ENCODE measurements at regions not wholly inside any gene's neighbourhood (a gene's known extent, or its start where the extent isn't known, plus 50 kb on each side); places are given as distances from the start of the nearest gene placed in this dataset.
A peak's percentile ranks its signal among the peaks of the same experiment; 100 is the strongest.
"Not testable (repeated sequence)": the region's sequence is repeated elsewhere in the genome, so short reads cannot be mapped to it uniquely, and the experiment has no call there.

DNA sequence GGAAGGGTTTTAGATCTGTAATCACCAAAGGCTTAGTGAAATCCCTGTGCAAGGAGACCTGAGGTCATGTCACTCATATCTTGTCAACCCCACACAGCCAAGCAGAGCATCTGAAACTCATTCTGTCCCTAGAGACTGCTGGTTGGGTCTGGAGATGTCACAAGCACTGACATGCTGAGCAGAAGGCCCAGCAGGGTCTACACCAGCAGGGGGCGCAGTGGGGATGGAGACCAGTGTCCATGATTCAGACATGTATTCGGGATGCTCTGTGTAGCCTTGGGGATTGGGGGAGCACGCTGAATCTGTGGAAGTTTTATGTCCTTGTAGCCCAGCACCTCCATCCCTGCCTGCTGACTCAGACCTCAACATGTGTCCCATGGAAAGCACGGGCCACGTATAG, 1247.3 kb downstream of the RPIA start:
- not testable (repeated sequence) for DNase-seq (ENCODE audit: extremely low read depth, low read depth)
- peak; percentile 2; the same call in 1 of the 2 replicates for TF ChIP-seq CTCF (IDR thresholded peaks at IDR 0.05; ENCODE audit: low read depth, low read length)

- not testable (repeated sequence) for DNase-seq (ENCODE audit: extremely low read depth, low read depth)
Observed at GRCh38 chr2:89944267-89944666, 1252.8 kb downstream of the RPIA start.

DNA sequence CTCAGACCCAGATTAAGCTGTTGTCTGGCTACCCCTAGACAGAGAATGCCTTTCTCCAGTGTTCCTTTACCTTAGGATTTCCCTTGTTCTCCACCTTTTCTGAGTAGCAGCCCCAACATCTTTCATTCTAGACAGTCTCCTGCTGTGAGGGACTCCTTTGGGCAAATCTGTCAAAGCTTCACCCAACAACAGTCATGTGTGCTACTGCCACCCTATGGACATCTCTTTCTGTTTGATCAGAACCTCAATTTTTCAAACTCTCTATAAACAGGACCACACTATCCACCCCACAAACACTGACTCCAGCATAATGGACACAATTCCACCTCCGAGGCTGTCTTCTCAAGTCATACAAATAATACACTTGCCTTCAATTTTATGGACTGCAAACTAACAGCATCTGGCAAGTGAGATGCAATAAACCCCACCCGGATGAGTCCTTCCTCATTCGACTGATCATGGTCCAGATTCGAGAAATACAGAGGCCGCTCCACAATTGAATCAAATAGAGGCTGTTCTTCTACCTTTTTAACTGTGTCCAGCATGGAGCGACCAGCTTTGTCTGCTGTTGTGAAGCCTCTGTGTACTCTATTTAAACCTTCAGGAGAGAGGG, 1253.6 kb downstream of the RPIA start:
- DNase-seq (ENCODE audit: extremely low read depth, low read depth), result not testable (repeated sequence)

GRCh38 chr2:89947208-89947815, 1255.8 kb downstream of the RPIA start:
- DNase-seq (ENCODE audit: extremely low read depth, low read depth), result not testable (repeated sequence)

- not testable (repeated sequence) for DNase-seq (ENCODE audit: extremely low read depth, low read depth)
Observed at GRCh38 chr2:89948102-89948501, 1256.6 kb downstream of the RPIA start.

DNA sequence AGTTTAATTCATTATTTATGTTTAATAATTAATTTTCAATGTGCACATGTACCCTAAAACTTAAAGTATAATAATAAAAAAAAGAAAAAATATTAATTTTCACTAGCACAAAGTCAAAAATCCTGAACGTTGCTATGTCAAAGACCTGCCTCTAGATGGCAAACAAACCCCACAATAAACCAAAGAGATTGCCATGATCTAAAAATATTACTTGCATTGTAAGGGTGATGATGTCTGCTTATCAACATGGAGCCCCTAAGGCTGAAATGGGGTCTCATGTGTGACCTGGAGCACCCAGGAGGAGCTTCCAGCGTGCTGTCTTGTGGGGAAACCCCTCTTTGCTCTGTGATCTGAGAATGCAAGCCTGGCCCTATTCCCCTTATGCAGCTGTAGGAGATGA, 1259.3 kb downstream of the RPIA start:
- not testable (repeated sequence) for DNase-seq (ENCODE audit: extremely low read depth, low read depth)

DNA sequence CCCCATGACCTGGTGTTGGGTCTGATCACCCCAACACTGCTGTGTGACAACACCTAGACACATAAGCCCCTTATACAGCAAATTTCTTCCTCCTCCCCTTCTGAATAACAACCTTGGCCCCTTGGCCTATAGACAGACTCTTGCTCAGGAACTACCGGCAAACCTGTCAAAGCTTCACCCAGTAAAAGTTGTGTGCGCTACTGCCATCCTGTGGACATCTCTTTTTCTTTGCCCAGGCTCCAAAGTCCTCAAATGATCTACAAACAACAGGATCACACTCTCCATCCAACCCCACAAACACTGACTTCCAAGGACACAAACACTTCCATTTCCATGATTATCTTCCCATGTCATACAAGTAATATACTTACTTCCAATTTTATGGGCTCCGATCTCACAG, 1265.8 kb downstream of the RPIA start:
- DNase-seq (ENCODE audit: extremely low read depth, low read depth), result not testable (repeated sequence)
- peak; percentile 14 for TF ChIP-seq CTCF (IDR thresholded peaks at IDR 0.05; ENCODE audit: low read depth, low read length)

DNA sequence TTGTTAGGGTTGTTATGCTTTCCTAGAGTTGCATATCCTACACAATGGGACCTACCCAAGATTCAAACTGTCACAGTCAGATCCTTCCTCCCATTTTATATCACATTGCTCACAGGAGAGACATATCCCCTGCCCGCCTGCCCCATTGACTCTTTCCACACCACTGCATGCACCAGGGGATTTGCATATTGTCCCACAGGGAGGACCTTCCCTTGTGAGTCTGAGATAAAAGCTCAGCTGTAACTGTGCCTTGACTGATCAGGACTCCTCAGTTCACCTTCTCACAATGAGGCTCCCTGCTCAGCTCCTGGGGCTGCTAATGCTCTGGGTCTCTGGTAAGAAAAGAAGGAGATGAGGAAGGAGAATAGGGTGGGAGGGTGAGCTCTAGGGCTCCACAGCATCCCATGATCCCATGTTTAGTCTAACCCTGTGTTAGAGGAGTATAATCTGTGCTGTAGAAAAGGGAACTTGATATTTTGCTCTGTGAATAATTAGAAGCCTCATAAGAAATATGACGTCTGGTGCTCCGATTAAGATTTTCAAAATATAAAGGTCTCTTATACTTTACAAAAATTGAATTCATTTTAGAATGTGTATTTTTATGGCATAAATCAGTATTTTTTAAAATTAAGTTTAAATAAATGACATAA, 1268.4 kb downstream of the RPIA start:
- not testable (repeated sequence) for DNase-seq (ENCODE audit: extremely low read depth, low read depth)

DNA sequence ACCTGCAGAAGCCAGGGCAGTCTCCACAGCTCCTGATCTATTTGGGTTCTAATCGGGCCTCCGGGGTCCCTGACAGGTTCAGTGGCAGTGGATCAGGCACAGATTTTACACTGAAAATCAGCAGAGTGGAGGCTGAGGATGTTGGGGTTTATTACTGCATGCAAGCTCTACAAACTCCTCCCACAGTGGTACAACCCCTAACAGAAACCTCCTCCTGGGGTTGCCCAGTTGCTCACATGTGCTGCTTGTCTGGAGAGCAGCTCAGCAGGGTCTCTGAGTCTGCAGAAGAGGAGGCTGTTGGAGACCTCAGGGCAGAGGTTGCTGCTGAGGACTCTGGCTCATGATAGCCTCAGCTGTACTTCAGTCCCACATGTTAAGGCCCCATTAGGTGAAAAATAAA, 1269.1 kb downstream of the RPIA start:
- DNase-seq (ENCODE audit: extremely low read depth, low read depth), result not testable (repeated sequence)

- DNase-seq (ENCODE audit: extremely low read depth, low read depth), result not testable (repeated sequence)
Observed at GRCh38 chr2:89968567-89968966, 1277.1 kb downstream of the RPIA start.

- DNase-seq (ENCODE audit: extremely low read depth, low read depth), result not testable (repeated sequence)
Observed at GRCh38 chr2:89969190-89969589, 1277.7 kb downstream of the RPIA start.

DNA sequence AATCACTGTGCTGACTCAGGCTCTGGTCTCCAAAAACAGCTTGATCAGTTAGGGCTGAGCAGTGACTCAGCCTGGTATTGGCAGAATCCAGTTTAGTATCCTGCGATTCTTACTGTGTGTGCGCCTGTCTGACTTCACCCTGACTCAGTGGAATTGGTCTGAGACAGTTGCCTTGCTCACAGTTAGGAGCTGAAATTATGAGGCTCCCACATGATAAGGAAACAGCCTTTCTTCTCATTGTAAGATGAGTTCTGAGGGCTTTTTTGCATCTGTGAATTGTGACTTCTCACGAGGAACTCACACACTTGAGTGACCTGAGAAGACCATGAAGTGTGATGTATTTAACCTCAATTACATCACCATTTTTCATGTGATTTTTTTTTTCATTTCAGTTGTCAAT, 1282.4 kb downstream of the RPIA start:
- peak; percentile 32 for DNase-seq (ENCODE audit: extremely low read depth, low read depth)

GRCh38 chr2:89979826-89980537, 1288.5 kb downstream of the RPIA start:
- DNase-seq (ENCODE audit: extremely low read depth, low read depth), result not testable (repeated sequence)

GRCh38 chr2:89982246-89982645, 1290.8 kb downstream of the RPIA start:
- not testable (repeated sequence) for DNase-seq (ENCODE audit: extremely low read depth, low read depth)

- DNase-seq (ENCODE audit: extremely low read depth, low read depth), result not testable (repeated sequence)
Observed at GRCh38 chr2:89985650-89986049, 1294.2 kb downstream of the RPIA start.

- not testable (repeated sequence) for DNase-seq (ENCODE audit: extremely low read depth, low read depth)
Observed at GRCh38 chr2:89986532-89986931, 1295.1 kb downstream of the RPIA start.

- not testable (repeated sequence) for DNase-seq (ENCODE audit: extremely low read depth, low read depth)
Observed at GRCh38 chr2:89996779-89997178, 1305.3 kb downstream of the RPIA start.

GRCh38 chr2:90004553-90004952, 1313.1 kb downstream of the RPIA start:
- DNase-seq (ENCODE audit: extremely low read depth, low read depth), result not testable (repeated sequence)
